SK-N-SH treated with all-trans-retinoic acid at 6 μM for 48 hours (cell line): ENCODE measurements at regions not wholly inside any gene's neighbourhood (a gene's known extent, or its start where the extent isn't known, plus 50 kb on each side); places are given as distances from the start of the nearest gene placed in this dataset.

Experiments
- ATAC-seq: fragments of 200-7000 bp; cut with Tn5 transposase; 3 replicates; pipeline ENCODE4 v1.9.1; 2020; ENCODE audit warnings: mild to moderate bottlenecking, moderate library complexity
- ARNTL ChIP-seq: fragments of 450-650 bp; formaldehyde crosslinking; IDR thresholded peaks from 2 replicates; pipeline ENCODE4 v1.5.0; 2020; ENCODE audit warnings: low read depth, mild to moderate bottlenecking, moderate library complexity, borderline replicate concordance
- BACH2 ChIP-seq: fragments of 250-450 bp; sonication (Bioruptor Pico); IDR thresholded peaks from 2 replicates; pipeline ENCODE4 v1.9.0; 2021; ENCODE audit warnings: mild to moderate bottlenecking, borderline replicate concordance
- ESRRG ChIP-seq: fragments of 250-450 bp; sonication (Bioruptor Pico); IDR thresholded peaks from 2 replicates; pipeline ENCODE4 v1.6.1; 2021; ENCODE audit warnings: mild to moderate bottlenecking
- GLIS3 ChIP-seq: fragments of 250-450 bp; sonication (Bioruptor Pico); IDR thresholded peaks from 2 replicates; pipeline ENCODE4 v1.5.0; 2020; ENCODE audit warnings: mild to moderate bottlenecking, moderate library complexity
- ISL1 ChIP-seq: fragments of 250-450 bp; sonication (Bioruptor Pico); IDR thresholded peaks from 2 replicates; pipeline ENCODE4 v2.1.2; 2022; ENCODE audit warnings: mild to moderate bottlenecking, moderate library complexity
- OSR1 ChIP-seq: fragments of 250-450 bp; sonication (Bioruptor Pico); IDR thresholded peaks from 2 replicates; pipeline ENCODE4 v1.8.0; 2022; ENCODE audit warnings: moderate library complexity, mild to moderate bottlenecking, inconsistent platforms
- PPARA ChIP-seq: fragments of 250-450 bp; sonication (Bioruptor Pico); IDR thresholded peaks from 2 replicates; pipeline ENCODE4 v1.5.0; 2020; ENCODE audit warnings: mild to moderate bottlenecking, borderline replicate concordance
- SNAI2 ChIP-seq: fragments of 250-450 bp; sonication (Bioruptor Pico); IDR thresholded peaks from 2 replicates; pipeline ENCODE4 v1.5.0; 2020; ENCODE audit warnings: mild to moderate bottlenecking, moderate library complexity
- TCF4 ChIP-seq: fragments of 250-450 bp; sonication (Bioruptor Pico); IDR thresholded peaks from 2 replicates; pipeline ENCODE4 v1.8.0; 2021; ENCODE audit warnings: mild to moderate bottlenecking, moderate library complexity, borderline replicate concordance
- ZC3H10 ChIP-seq: fragments of 250-450 bp; sonication (Bioruptor Pico); IDR thresholded peaks from 2 replicates; pipeline ENCODE4 v1.5.1; 2021; ENCODE audit warnings: mild to moderate bottlenecking, moderate library complexity
- ZFP3 ChIP-seq: fragments of 250-450 bp; sonication (Bioruptor Pico); IDR thresholded peaks from 2 replicates; pipeline ENCODE4 v1.5.0; 2020; ENCODE audit warnings: mild to moderate bottlenecking, moderate library complexity
- ZNF70 ChIP-seq: fragments of 450-650 bp; formaldehyde crosslinking; IDR thresholded peaks from 2 replicates; pipeline ENCODE4 v1.5.0; 2020; ENCODE audit warnings: mild to moderate bottlenecking, moderate library complexity
- ZNF8 ChIP-seq: fragments of 450-650 bp; formaldehyde crosslinking; IDR thresholded peaks from 2 replicates; pipeline ENCODE4 v1.5.0; 2020; ENCODE audit warnings: mild to moderate bottlenecking, moderate library complexity
- TF ChIP-seq, protein P1 (sequence below): fragments of 250-450 bp; sonication (Bioruptor Pico); IDR thresholded peaks from 2 replicates; pipeline ENCODE4 v1.8.0; 2020; ENCODE audit warnings: mild to moderate bottlenecking, moderate library complexity, borderline replicate concordance
- TF ChIP-seq, protein P2 (sequence below): fragments of 250-450 bp; sonication (Bioruptor Pico); IDR thresholded peaks from 2 replicates; pipeline ENCODE4 v1.8.0; 2021; ENCODE audit warnings: low read depth, mild to moderate bottlenecking, moderate library complexity, borderline replicate concordance
- TF ChIP-seq, protein P3 (sequence below): fragments of 250-450 bp; sonication (Bioruptor Pico); IDR thresholded peaks from 2 replicates; pipeline ENCODE4 v1.5.1; 2021; ENCODE audit warnings: mild to moderate bottlenecking, moderate library complexity
- TF ChIP-seq, protein P4 (sequence below): fragments of 250-450 bp; sonication (Bioruptor Pico); IDR thresholded peaks from 2 replicates; pipeline ENCODE4 v1.5.0; 2020; ENCODE audit warnings: mild to moderate bottlenecking, moderate library complexity
- TF ChIP-seq, protein P5 (sequence below): fragments of 250-450 bp; sonication (Bioruptor Pico); IDR thresholded peaks from 2 replicates; pipeline ENCODE4 v1.5.1; 2020; ENCODE audit warnings: low read depth, mild to moderate bottlenecking, moderate library complexity

DNA sequence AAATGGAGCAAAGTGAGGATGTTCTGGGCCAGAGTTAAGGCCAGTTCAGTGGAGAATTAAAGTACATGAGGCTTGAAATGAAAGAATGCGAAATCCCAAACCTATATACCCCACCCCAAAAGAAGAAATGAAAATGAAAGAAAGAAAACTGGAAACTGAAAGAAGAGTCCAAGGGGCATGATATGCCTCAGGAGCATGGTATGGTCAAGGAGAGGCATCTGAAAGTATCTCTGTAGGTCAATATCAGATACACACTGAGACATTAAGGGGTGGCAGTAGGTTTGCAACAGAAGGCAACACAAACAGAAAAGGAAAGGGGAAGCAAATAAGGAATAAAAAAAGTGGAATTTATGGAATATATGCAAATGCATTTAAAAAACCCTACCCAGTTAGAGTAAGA is 166.5 kb downstream of the COG6 start (continued):
- TF ChIP-seq ZNF70 (CRISPR knock-in tag) (no peak), ZNF8 (CRISPR knock-in tag) (no peak)
- TF ChIP-seq, protein P1, sequence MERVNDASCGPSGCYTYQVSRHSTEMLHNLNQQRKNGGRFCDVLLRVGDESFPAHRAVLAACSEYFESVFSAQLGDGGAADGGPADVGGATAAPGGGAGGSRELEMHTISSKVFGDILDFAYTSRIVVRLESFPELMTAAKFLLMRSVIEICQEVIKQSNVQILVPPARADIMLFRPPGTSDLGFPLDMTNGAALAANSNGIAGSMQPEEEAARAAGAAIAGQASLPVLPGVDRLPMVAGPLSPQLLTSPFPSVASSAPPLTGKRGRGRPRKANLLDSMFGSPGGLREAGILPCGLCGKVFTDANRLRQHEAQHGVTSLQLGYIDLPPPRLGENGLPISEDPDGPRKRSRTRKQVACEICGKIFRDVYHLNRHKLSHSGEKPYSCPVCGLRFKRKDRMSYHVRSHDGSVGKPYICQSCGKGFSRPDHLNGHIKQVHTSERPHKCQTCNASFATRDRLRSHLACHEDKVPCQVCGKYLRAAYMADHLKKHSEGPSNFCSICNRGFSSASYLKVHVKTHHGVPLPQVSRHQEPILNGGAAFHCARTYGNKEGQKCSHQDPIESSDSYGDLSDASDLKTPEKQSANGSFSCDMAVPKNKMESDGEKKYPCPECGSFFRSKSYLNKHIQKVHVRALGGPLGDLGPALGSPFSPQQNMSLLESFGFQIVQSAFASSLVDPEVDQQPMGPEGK (CRISPR knock-in tag), result no peak
- TF ChIP-seq, protein P2, sequence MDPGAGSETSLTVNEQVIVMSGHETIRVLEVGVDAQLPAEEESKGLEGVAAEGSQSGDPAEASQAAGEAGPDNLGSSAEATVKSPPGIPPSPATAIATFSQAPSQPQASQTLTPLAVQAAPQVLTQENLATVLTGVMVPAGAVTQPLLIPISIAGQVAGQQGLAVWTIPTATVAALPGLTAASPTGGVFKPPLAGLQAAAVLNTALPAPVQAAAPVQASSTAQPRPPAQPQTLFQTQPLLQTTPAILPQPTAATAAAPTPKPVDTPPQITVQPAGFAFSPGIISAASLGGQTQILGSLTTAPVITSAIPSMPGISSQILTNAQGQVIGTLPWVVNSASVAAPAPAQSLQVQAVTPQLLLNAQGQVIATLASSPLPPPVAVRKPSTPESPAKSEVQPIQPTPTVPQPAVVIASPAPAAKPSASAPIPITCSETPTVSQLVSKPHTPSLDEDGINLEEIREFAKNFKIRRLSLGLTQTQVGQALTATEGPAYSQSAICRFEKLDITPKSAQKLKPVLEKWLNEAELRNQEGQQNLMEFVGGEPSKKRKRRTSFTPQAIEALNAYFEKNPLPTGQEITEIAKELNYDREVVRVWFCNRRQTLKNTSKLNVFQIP (CRISPR knock-in tag), result no peak

DNA sequence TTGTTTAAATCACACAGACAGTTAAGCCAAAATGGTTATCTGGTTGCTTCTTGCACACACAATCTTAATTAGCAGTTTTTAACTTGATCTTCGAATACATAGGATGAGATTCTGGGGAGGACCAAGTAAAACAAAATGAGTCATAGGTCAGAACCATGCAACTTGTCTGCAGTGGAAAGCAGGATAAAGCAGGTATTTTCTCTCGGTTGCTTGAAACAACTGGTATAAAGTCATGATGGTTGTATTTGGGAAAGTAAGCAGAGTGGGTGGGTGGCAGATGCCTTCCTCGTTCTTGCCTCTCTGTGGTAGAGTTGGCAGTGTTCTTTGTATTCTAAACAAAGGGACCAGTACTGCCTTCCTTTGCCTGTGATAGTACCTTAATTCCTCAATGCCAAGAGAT is 167.0 kb downstream of the COG6 start:
- ATAC-seq, result no peak
- TF ChIP-seq ESRRG (CRISPR knock-in tag) (no peak), PPARA (CRISPR knock-in tag) (no peak), ZC3H10 (no peak), ARNTL (CRISPR knock-in tag) (no peak)
- TF ChIP-seq, protein P3, sequence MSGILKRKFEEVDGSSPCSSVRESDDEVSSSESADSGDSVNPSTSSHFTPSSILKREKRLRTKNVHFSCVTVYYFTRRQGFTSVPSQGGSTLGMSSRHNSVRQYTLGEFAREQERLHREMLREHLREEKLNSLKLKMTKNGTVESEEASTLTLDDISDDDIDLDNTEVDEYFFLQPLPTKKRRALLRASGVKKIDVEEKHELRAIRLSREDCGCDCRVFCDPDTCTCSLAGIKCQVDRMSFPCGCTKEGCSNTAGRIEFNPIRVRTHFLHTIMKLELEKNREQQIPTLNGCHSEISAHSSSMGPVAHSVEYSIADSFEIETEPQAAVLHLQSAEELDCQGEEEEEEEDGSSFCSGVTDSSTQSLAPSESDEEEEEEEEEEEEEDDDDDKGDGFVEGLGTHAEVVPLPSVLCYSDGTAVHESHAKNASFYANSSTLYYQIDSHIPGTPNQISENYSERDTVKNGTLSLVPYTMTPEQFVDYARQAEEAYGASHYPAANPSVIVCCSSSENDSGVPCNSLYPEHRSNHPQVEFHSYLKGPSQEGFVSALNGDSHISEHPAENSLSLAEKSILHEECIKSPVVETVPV, result no peak
- TF ChIP-seq, protein P4, sequence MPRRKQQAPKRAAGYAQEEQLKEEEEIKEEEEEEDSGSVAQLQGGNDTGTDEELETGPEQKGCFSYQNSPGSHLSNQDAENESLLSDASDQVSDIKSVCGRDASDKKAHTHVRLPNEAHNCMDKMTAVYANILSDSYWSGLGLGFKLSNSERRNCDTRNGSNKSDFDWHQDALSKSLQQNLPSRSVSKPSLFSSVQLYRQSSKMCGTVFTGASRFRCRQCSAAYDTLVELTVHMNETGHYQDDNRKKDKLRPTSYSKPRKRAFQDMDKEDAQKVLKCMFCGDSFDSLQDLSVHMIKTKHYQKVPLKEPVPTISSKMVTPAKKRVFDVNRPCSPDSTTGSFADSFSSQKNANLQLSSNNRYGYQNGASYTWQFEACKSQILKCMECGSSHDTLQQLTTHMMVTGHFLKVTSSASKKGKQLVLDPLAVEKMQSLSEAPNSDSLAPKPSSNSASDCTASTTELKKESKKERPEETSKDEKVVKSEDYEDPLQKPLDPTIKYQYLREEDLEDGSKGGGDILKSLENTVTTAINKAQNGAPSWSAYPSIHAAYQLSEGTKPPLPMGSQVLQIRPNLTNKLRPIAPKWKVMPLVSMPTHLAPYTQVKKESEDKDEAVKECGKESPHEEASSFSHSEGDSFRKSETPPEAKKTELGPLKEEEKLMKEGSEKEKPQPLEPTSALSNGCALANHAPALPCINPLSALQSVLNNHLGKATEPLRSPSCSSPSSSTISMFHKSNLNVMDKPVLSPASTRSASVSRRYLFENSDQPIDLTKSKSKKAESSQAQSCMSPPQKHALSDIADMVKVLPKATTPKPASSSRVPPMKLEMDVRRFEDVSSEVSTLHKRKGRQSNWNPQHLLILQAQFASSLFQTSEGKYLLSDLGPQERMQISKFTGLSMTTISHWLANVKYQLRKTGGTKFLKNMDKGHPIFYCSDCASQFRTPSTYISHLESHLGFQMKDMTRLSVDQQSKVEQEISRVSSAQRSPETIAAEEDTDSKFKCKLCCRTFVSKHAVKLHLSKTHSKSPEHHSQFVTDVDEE (CRISPR knock-in tag), result no peak

DNA sequence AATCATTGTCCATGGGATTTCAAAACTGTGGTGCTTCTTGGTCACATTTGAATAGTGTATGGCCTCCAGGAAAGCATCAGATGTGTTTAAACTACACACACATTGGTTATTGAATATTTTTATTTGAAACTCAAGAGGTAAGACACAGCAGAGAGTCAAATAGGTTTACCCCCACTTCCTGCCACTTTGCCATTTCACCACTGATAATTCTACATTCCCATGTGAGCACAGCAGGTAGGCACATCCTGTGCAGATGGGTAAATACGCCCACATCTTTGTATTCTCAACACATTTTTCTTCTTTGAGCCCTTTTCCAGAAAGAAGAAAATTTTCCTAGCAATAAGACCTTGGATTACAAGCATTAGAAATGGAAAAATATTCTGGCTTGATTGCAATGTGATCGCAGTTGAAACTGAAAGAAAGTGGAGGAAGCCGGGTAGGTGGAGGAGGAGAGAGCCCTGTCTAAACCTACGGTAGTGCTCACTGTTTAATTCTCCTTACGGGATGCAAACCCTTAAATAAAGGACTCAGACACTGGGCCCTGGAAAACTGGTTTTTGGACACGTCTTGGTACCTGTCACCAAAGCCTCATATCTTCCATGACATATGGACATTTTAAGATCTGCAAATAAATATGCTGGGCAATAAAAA is 167.7 kb downstream of the COG6 start:
- no peak for ATAC-seq
- TF ChIP-seq, protein P5, sequence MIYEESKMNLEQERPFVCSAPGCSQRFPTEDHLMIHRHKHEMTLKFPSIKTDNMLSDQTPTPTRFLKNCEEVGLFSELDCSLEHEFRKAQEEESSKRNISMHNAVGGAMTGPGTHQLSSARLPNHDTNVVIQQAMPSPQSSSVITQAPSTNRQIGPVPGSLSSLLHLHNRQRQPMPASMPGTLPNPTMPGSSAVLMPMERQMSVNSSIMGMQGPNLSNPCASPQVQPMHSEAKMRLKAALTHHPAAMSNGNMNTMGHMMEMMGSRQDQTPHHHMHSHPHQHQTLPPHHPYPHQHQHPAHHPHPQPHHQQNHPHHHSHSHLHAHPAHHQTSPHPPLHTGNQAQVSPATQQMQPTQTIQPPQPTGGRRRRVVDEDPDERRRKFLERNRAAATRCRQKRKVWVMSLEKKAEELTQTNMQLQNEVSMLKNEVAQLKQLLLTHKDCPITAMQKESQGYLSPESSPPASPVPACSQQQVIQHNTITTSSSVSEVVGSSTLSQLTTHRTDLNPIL (CRISPR knock-in tag), result no peak
- TF ChIP-seq ARNTL (CRISPR knock-in tag), result no peak
- no peak for TF ChIP-seq ZFP3 (CRISPR knock-in tag)
- no peak for TF ChIP-seq PPARA (CRISPR knock-in tag)
- no peak for TF ChIP-seq ISL1 (CRISPR knock-in tag)
- TF ChIP-seq TCF4 (CRISPR knock-in tag), result no peak
- TF ChIP-seq GLIS3 (CRISPR knock-in tag), result no peak
- no peak for TF ChIP-seq ZC3H10
- TF ChIP-seq, protein P1 (CRISPR knock-in tag), result no peak
- TF ChIP-seq, protein P2 (CRISPR knock-in tag), result no peak
- no peak for TF ChIP-seq ESRRG (CRISPR knock-in tag)
- no peak for TF ChIP-seq BACH2 (CRISPR knock-in tag)
- no peak for TF ChIP-seq OSR1 (CRISPR knock-in tag)
- no peak for TF ChIP-seq SNAI2
